ENCODE measurements at regions not wholly inside any gene's neighbourhood (a gene's known extent, or its start where the extent isn't known, plus 50 kb on each side); places are given as distances from the start of the nearest gene placed in this dataset.

GRCh38 chr6:169956580-169956979 lies 205.2 kb downstream of the ERMARD start:
- no peaks in the 10 kb centered on the region for H3K36me3 ChIP-seq (ENCODE audit: control insufficient read depth in 2 of 3, insufficient read depth in 3 of 3, low read length in 3 of 3)
- H3K9me3 ChIP-seq (ENCODE audit: control insufficient read depth in 2 of 3, low read length in 3 of 3) = no peaks in the 10 kb centered on the region
- DNase-seq (no peak), ATAC-seq (no peak)
- peaks cover 0 to 26% (median 16%) of the 10 kb centered on the region in 7 donors for H3K4me1 Mint-ChIP-seq
- H3K4me1 ChIP-seq (ENCODE audit: control insufficient read depth in 2 of 2, insufficient read depth in 2 of 2, low read length in 2 of 2) = peaks cover 0 to 6% of the 10 kb centered on the region in 2 donors
- H3K27me3 Mint-ChIP-seq = peaks cover 0 to 21% (median 10%) of the 10 kb centered on the region in 5 donors
- no peak overlapping the region for H3K27ac ChIP-seq (ENCODE audit: low read depth, low read length)
- no peak overlapping the region for H3K4me3 ChIP-seq (ENCODE audit: low read length)
- ChIA-PET CTCF (no interaction called here), POLR2A (interaction anchor here (1.3 kb wide), 1 partner anchor 346 kb away, joined by 3 read pairs; no protein-coding TSS in a partner anchor)
- no peaks in the 10 kb centered on the region for H3K27me3 ChIP-seq (ENCODE audit: control insufficient read depth in 2 of 2, insufficient read depth in 2 of 2, low read length in 2 of 2)
- H3K27ac Mint-ChIP-seq = no peak overlapping the region
- H3K9me3 Mint-ChIP-seq = peaks cover 0 to 4% (median 0%) of the 10 kb centered on the region in 11 donors
- intact Hi-C loops (cut with micrococcal nuclease) = loop anchor here (5.0 to 10.0 kb wide), 2 partner anchors 131 to 162 kb away; no protein-coding TSS in a partner anchor
- no peaks in the 10 kb centered on the region for H3K36me3 Mint-ChIP-seq
- no peak overlapping the region for H3K4me3 Mint-ChIP-seq

GRCh38 chr6:169955731-169956437 lies 204.5 kb downstream of the ERMARD start:
- ChIA-PET POLR2A (interaction anchor here (1.3 kb wide), 1 partner anchor 347 kb away, joined by 3 read pairs; no protein-coding TSS in a partner anchor), CTCF (no interaction called here)
- Histone ChIP-seq H3K4me1 (ENCODE audit: control insufficient read depth in 2 of 2, insufficient read depth in 2 of 2, low read length in 2 of 2) (peaks cover 0 to 6% of the 10 kb centered on the region in 2 donors), H3K27me3 (ENCODE audit: control insufficient read depth in 2 of 2, insufficient read depth in 2 of 2, low read length in 2 of 2) (no peaks in the 10 kb centered on the region), H3K9me3 (ENCODE audit: control insufficient read depth in 2 of 3, low read length in 3 of 3) (no peaks in the 10 kb centered on the region), H3K27ac (ENCODE audit: low read depth, low read length) (no peak overlapping the region), H3K4me3 (ENCODE audit: low read length) (no peak overlapping the region), H3K36me3 (ENCODE audit: control insufficient read depth in 2 of 3, insufficient read depth in 3 of 3, low read length in 3 of 3) (no peaks in the 10 kb centered on the region)
- Mint-ChIP-seq H3K9me3 (peaks cover 0 to 4% (median 0%) of the 10 kb centered on the region in 11 donors), H3K27ac (peak overlapping the region in 2 of 9 donors; percentile 31 to 65), H3K4me1 (peaks cover 0 to 22% (median 16%) of the 10 kb centered on the region in 7 donors), H3K27me3 (peaks cover 0 to 17% (median 3%) of the 10 kb centered on the region in 5 donors), H3K36me3 (no peaks in the 10 kb centered on the region), H3K4me3 (no peak overlapping the region)
- intact Hi-C loops (cut with micrococcal nuclease) = loop anchor here (5.0 to 10.0 kb wide), 2 partner anchors 131 to 161 kb away; no protein-coding TSS in a partner anchor
- ATAC-seq (peak; percentile 22), DNase-seq (no peak)

GRCh38 chr6:169954977-169955376 lies 203.6 kb downstream of the ERMARD start:
- H3K27me3 Mint-ChIP-seq = peaks cover 0 to 17% (median 3%) of the 10 kb centered on the region in 5 donors
- H3K27ac ChIP-seq (ENCODE audit: low read depth, low read length) = no peak overlapping the region
- no peak overlapping the region for H3K4me3 Mint-ChIP-seq
- peaks cover 0 to 6% of the 10 kb centered on the region in 2 donors for H3K4me1 ChIP-seq (ENCODE audit: control insufficient read depth in 2 of 2, insufficient read depth in 2 of 2, low read length in 2 of 2)
- H3K36me3 ChIP-seq (ENCODE audit: control insufficient read depth in 2 of 3, insufficient read depth in 3 of 3, low read length in 3 of 3) = no peaks in the 10 kb centered on the region
- peaks cover 0 to 4% (median 0%) of the 10 kb centered on the region in 11 donors for H3K9me3 Mint-ChIP-seq
- CTCF ChIA-PET = no interaction called here
- H3K4me1 Mint-ChIP-seq = peaks cover 0 to 22% (median 16%) of the 10 kb centered on the region in 7 donors
- H3K27ac Mint-ChIP-seq = peak overlapping the region in 3 of 9 donors; percentile 3 to 31 (median 27)
- no peaks in the 10 kb centered on the region for H3K9me3 ChIP-seq (ENCODE audit: control insufficient read depth in 2 of 3, low read length in 3 of 3)
- no peaks in the 10 kb centered on the region for H3K27me3 ChIP-seq (ENCODE audit: control insufficient read depth in 2 of 2, insufficient read depth in 2 of 2, low read length in 2 of 2)
- H3K36me3 Mint-ChIP-seq = no peaks in the 10 kb centered on the region
- no peak overlapping the region for H3K4me3 ChIP-seq (ENCODE audit: low read length)
- POLR2A ChIA-PET = no interaction called here
- ATAC-seq (no peak), DNase-seq (no peak)
- intact Hi-C loops (cut with micrococcal nuclease) = loop anchor here (5.0 to 10.0 kb wide), 3 partner anchors 123 to 160 kb away; no protein-coding TSS in a partner anchor

GRCh38 chr6:169953686-169954085 lies 202.3 kb downstream of the ERMARD start:
- no peak for ATAC-seq
- no peaks in the 10 kb centered on the region for H3K27me3 ChIP-seq (ENCODE audit: control insufficient read depth in 2 of 2, insufficient read depth in 2 of 2, low read length in 2 of 2)
- intact Hi-C loops (cut with micrococcal nuclease) = loop anchor here (5.0 to 10.0 kb wide), 2 partner anchors 121 to 159 kb away; no protein-coding TSS in a partner anchor
- H3K4me3 Mint-ChIP-seq = no peak overlapping the region
- peaks cover 0 to 4% (median 0%) of the 10 kb centered on the region in 11 donors for H3K9me3 Mint-ChIP-seq
- DNase-seq = no peak
- CTCF ChIA-PET = no interaction called here
- H3K4me1 ChIP-seq (ENCODE audit: control insufficient read depth in 2 of 2, insufficient read depth in 2 of 2, low read length in 2 of 2) = peaks cover 0 to 3% of the 10 kb centered on the region in 2 donors
- H3K4me1 Mint-ChIP-seq = peaks cover 0 to 9% (median 8%) of the 10 kb centered on the region in 7 donors
- peaks cover 0 to 17% (median 3%) of the 10 kb centered on the region in 5 donors for H3K27me3 Mint-ChIP-seq
- POLR2A ChIA-PET = no interaction called here
- no peaks in the 10 kb centered on the region for H3K9me3 ChIP-seq (ENCODE audit: control insufficient read depth in 2 of 3, low read length in 3 of 3)
- no peaks in the 10 kb centered on the region for H3K36me3 ChIP-seq (ENCODE audit: control insufficient read depth in 2 of 3, insufficient read depth in 3 of 3, low read length in 3 of 3)
- no peak overlapping the region for H3K27ac Mint-ChIP-seq
- no peak overlapping the region for H3K4me3 ChIP-seq (ENCODE audit: low read length)
- H3K27ac ChIP-seq (ENCODE audit: low read depth, low read length) = no peak overlapping the region
- H3K36me3 Mint-ChIP-seq = no peaks in the 10 kb centered on the region

- H3K27ac ChIP-seq (ENCODE audit: low read depth, low read length) = no peak overlapping the region
- H3K9me3 ChIP-seq (ENCODE audit: control insufficient read depth in 2 of 3, low read length in 3 of 3) = no peaks in the 10 kb centered on the region
- peak; percentile 41 for ATAC-seq
- H3K4me3 ChIP-seq (ENCODE audit: low read length) = no peak overlapping the region
- ChIA-PET POLR2A (interaction anchor here (0.6 to 1.0 kb wide), 2 partner anchors 14 to 341 kb away, joined by 3 read pairs; no protein-coding TSS in a partner anchor), CTCF (interaction anchor here (1.1 to 3.1 kb wide), 4 partner anchors 14 to 579 kb away, joined by 3 to 29 read pairs (median 10); partner anchors contain the start of gene DLL1)
- H3K36me3 Mint-ChIP-seq = no peaks in the 10 kb centered on the region
- intact Hi-C loops (cut with micrococcal nuclease) = loop anchor here (1.0 to 10.0 kb wide), 9 partner anchors 9 to 580 kb away; no protein-coding TSS in a partner anchor
- DNase-seq = peak in 5 of 9 donors; percentile 15 to 44 (median 31)
- H3K27me3 Mint-ChIP-seq = peaks cover 0 to 19% (median under 1%) of the 10 kb centered on the region in 5 donors
- H3K36me3 ChIP-seq (ENCODE audit: control insufficient read depth in 2 of 3, insufficient read depth in 3 of 3, low read length in 3 of 3) = no peaks in the 10 kb centered on the region
- no peak overlapping the region for H3K27ac Mint-ChIP-seq
- peaks cover 0 to 2% (median 0%) of the 10 kb centered on the region in 11 donors for H3K9me3 Mint-ChIP-seq
- H3K4me1 ChIP-seq (ENCODE audit: control insufficient read depth in 2 of 2, insufficient read depth in 2 of 2, low read length in 2 of 2) = no peaks in the 10 kb centered on the region
- no peaks in the 10 kb centered on the region for H3K4me1 Mint-ChIP-seq
- H3K4me3 Mint-ChIP-seq = no peak overlapping the region
- peaks cover 0 to 2% of the 10 kb centered on the region in 2 donors for H3K27me3 ChIP-seq (ENCODE audit: control insufficient read depth in 2 of 2, insufficient read depth in 2 of 2, low read length in 2 of 2)
These were observed 199.1 kb downstream of the ERMARD start for GRCh38 chr6:169950558-169950957.

GRCh38 chr6:169949511-169950097 lies 198.2 kb downstream of the ERMARD start:
- ChIA-PET CTCF (interaction anchor here (2.8 to 3.1 kb wide), 2 partner anchors 80 to 343 kb away, joined by 13 to 29 read pairs; partner anchors contain the start of gene DLL1), POLR2A (interaction anchor here (1.0 kb wide), 1 partner anchor 342 kb away, joined by 3 read pairs; no protein-coding TSS in a partner anchor)
- H3K27me3 Mint-ChIP-seq = peaks cover 4 to 27% (median 9%) of the 10 kb centered on the region in 5 donors
- intact Hi-C loops (cut with micrococcal nuclease) = loop anchor here (1.0 to 10.0 kb wide), 9 partner anchors 10 to 581 kb away; no protein-coding TSS in a partner anchor
- no peaks in the 10 kb centered on the region for H3K4me1 Mint-ChIP-seq
- Histone ChIP-seq H3K27me3 (ENCODE audit: control insufficient read depth in 2 of 2, insufficient read depth in 2 of 2, low read length in 2 of 2) (peaks cover 0 to 2% of the 10 kb centered on the region in 2 donors), H3K4me1 (ENCODE audit: control insufficient read depth in 2 of 2, insufficient read depth in 2 of 2, low read length in 2 of 2) (no peaks in the 10 kb centered on the region), H3K36me3 (ENCODE audit: control insufficient read depth in 2 of 3, insufficient read depth in 3 of 3, low read length in 3 of 3) (no peaks in the 10 kb centered on the region), H3K9me3 (ENCODE audit: control insufficient read depth in 2 of 3, low read length in 3 of 3) (no peaks in the 10 kb centered on the region), H3K4me3 (ENCODE audit: low read length) (no peak overlapping the region), H3K27ac (ENCODE audit: low read depth, low read length) (no peak overlapping the region)
- H3K4me3 Mint-ChIP-seq = no peak overlapping the region
- DNase-seq = no peak
- H3K27ac Mint-ChIP-seq = no peak overlapping the region
- H3K36me3 Mint-ChIP-seq = no peaks in the 10 kb centered on the region
- peaks cover 0 to 2% (median 0%) of the 10 kb centered on the region in 11 donors for H3K9me3 Mint-ChIP-seq
- ATAC-seq = no peak

Data from naive thymus-derived CD4-positive, alpha-beta T cell (primary cell).